Panc1 (cell line): ENCODE measurements at regions not wholly inside any gene's neighbourhood (a gene's known extent, or its start where the extent isn't known, plus 50 kb on each side); places are given as distances from the start of the nearest gene placed in this dataset.

ENCODE experiments used
- ATAC-seq: fragments of 200-7000 bp; cut with Tn5 transposase; 2 replicates; pipeline ENCODE4 v1.9.1; 2020; ENCODE audit warnings: mild to moderate bottlenecking, moderate library complexity
- BruUV-seq: library from RNA; stranded (reverse); fragments of 400-500 nt; replicated peaks from 2 replicates; lab custom pipeline; 2021; lab: Mats Ljungman, UMichigan
- CTCF ChIA-PET: fragments of 300-600 bp; sonication (Branson Sonifier 250); formaldehyde crosslinking; loops from one replicate; lab custom pipeline; 2022; ENCODE audit warnings: antibody characterized with exemption; lab: Charles Lee
- POLR2A ChIA-PET: fragments of 300-600 bp; sonication (Branson Sonifier 250); formaldehyde crosslinking; loops from one replicate; lab custom pipeline; 2022; ENCODE audit warnings: antibody characterized with exemption; lab: Charles Lee
- DNase-seq: peaks from one replicate; pipeline ENCODE4 v3.0.0-alpha.2; 2010; ENCODE audit warnings: low read depth, low spot score
- H3K27ac ChIP-seq: 2 replicates; pipeline ENCODE4 v1.5.1; 2011; ENCODE audit warnings: mild to moderate bottlenecking, low read length, inconsistent platforms
- H3K27me3 ChIP-seq: fragments of 200-500 bp; sonication (Bioruptor generic); 2 replicates; pipeline ENCODE4 v1.6.0; 2014; ENCODE audit warnings: low read length, inconsistent platforms; ENCODE audit not compliant: control insufficient read depth, insufficient read depth
- H3K36me3 ChIP-seq: fragments of 200-500 bp; sonication (Bioruptor generic); 2 replicates; pipeline ENCODE4 v1.5.1; 2014; ENCODE audit warnings: inconsistent platforms, mild to moderate bottlenecking, low read length, moderate library complexity; ENCODE audit not compliant: control insufficient read depth, insufficient read depth
- H3K4me1 ChIP-seq: 2 replicates; pipeline ENCODE4 v1.5.1; 2011; ENCODE audit warnings: inconsistent platforms, mild to moderate bottlenecking, low read length, moderate library complexity; ENCODE audit not compliant: control insufficient read depth, insufficient read depth
- H3K4me3 ChIP-seq, 2 experiments: 2 replicates each; pipeline ENCODE4 v1.5.1; 2011 to 2012; ENCODE audit warnings: low read depth in 2 of 2, low read length in 2 of 2, mild to moderate bottlenecking in 2 of 2, inconsistent platforms in 1 of 2, moderate library complexity in 1 of 2
- H3K9me3 ChIP-seq: fragments of 200-500 bp; sonication (Bioruptor generic); 2 replicates; pipeline ENCODE4 v1.5.1; 2014; ENCODE audit warnings: low read depth, mild to moderate bottlenecking, inconsistent platforms, low read length, moderate library complexity; ENCODE audit not compliant: control insufficient read depth, insufficient read depth
- CTCF ChIP-seq: fragments of 450-650 bp; IDR thresholded peaks from 2 replicates; pipeline ENCODE4 v1.5.1; 2017; ENCODE audit warnings: mild to moderate bottlenecking
- POLR2AphosphoS5 ChIP-seq: IDR thresholded peaks from 2 replicates; pipeline ENCODE4 v1.6.1; 2012; ENCODE audit warnings: mild to moderate bottlenecking, low read depth, low read length, moderate library complexity
- REST ChIP-seq, 2 experiments: IDR thresholded peaks; 2 replicates each; pipeline ENCODE4 v1.6.1; 2011 to 2012; ENCODE audit warnings: low read depth in 2 of 2, control low read depth in 1 of 2, low read length in 1 of 2, mild to moderate bottlenecking in 1 of 2, moderate library complexity in 1 of 2; ENCODE audit not compliant: insufficient read depth in 1 of 2
- SIN3A ChIP-seq: IDR thresholded peaks from 2 replicates; pipeline ENCODE4 v1.6.1; 2012; ENCODE audit warnings: low read depth, mild to moderate bottlenecking, low read length, moderate library complexity, borderline replicate concordance; ENCODE audit not compliant: insufficient read depth
- TCF7L2 ChIP-seq: IDR thresholded peaks from 2 replicates; pipeline ENCODE4 v1.6.1; 2011; ENCODE audit warnings: mild to moderate bottlenecking, low read depth, low read length, inconsistent platforms
- in situ Hi-C: cut with HindIII; loops from 2 replicates; pipeline ENCODE4 v1.10.0; 2016; ENCODE audit warnings: low sequenced_read_pairs, low pct_unique_long_range_greater_than_20kb
- intact Hi-C: fragments of 100-400 bp; cut with micrococcal nuclease; formaldehyde crosslinking; loops from one replicate; pipeline ENCODE4 v1.10.0; 2022; ENCODE audit not compliant: unreplicated experiment

GRCh38 chr9:78470741-78471140, 173.8 kb downstream of the PSAT1 start:
- H3K27ac ChIP-seq: no peak overlapping the region
- ATAC-seq (no peak), DNase-seq (no peak)
- no peaks in the 10 kb centered on the region for H3K9me3 ChIP-seq
- no peaks in the 10 kb centered on the region for H3K4me1 ChIP-seq
- H3K27me3 ChIP-seq: no peaks in the 10 kb centered on the region
- ChIA-PET CTCF (no interaction called here), POLR2A (no interaction called here)
- in situ Hi-C loops: no loop called here
- TF ChIP-seq POLR2AphosphoS5: no peak
- no peak for TF ChIP-seq CTCF
- no peak for TF ChIP-seq REST (IDR thresholded peaks at IDR 0.05; ENCODE audit: insufficient read depth in 1 of 2, low read depth in 2 of 2, low read length in 1 of 2)
- TF ChIP-seq SIN3A: no peak
- TF ChIP-seq TCF7L2: no peak
- intact Hi-C loops: no loop called here
- H3K36me3 ChIP-seq: no peaks in the 10 kb centered on the region
- BruUV-seq: no TSS peak
- no peak overlapping the region for H3K4me3 ChIP-seq

DNA sequence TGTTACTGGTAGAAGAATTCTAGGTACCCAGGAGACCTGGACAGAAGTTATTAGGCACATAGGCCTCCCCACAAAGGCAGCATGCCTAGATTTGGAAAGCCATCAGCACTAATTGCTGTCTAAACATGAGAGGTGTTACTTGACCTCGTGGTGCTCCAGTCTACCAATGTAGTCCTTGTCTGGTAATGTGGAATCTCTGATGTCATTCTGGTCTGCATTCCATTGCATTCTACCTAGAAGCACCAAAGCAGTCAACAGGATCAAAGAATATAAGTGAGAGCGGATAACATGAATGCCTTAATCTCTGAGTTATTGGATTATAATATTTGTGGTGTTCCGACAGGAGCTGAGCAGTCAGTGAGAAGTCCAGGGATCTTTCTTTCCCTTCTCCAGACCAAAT, 175.2 kb downstream of the PSAT1 start:
- no peaks in the 10 kb centered on the region for H3K36me3 ChIP-seq
- intact Hi-C loops: no loop called here
- no peaks in the 10 kb centered on the region for H3K9me3 ChIP-seq
- H3K27me3 ChIP-seq: no peaks in the 10 kb centered on the region
- H3K4me3 ChIP-seq: no peak overlapping the region
- ATAC-seq: no peak
- in situ Hi-C loops: no loop called here
- H3K27ac ChIP-seq: no peak overlapping the region
- ChIA-PET POLR2A (no interaction called here), CTCF (no interaction called here)
- no TSS peak for BruUV-seq
- H3K4me1 ChIP-seq: no peaks in the 10 kb centered on the region
- no peak for TF ChIP-seq POLR2AphosphoS5
- TF ChIP-seq TCF7L2: no peak
- TF ChIP-seq CTCF: no peak
- TF ChIP-seq SIN3A: no peak
- TF ChIP-seq REST (IDR thresholded peaks at IDR 0.05; ENCODE audit: insufficient read depth in 1 of 2, low read depth in 2 of 2, low read length in 1 of 2): no peak
- DNase-seq: no peak
